H1 (cell line): ENCODE measurements at regions not wholly inside any gene's neighbourhood (a gene's known extent, or its start where the extent isn't known, plus 50 kb on each side); places are given as distances from the start of the nearest gene placed in this dataset.

ENCODE experiments used
- CTCF ChIA-PET: fragments of 300-600 bp; sonication (Branson Sonifier 250); formaldehyde crosslinking; loops from one replicate; lab custom pipeline; 2021; ENCODE audit not compliant: partially characterized antibody; lab: Charles Lee
- POLR2A ChIA-PET: fragments of 300-600 bp; sonication (Branson Sonifier 250); formaldehyde crosslinking; loops from one replicate; lab custom pipeline; 2021; ENCODE audit warnings: inconsistent platforms; ENCODE audit not compliant: partially characterized antibody; lab: Charles Lee
- DNase-seq, 2 experiments: peaks; one replicate each; pipeline versions ENCODE4 v3.0.0 to v3.0.0-alpha.2; 2010 to 2022; ENCODE audit warnings: low spot score in 2 of 2, low read depth in 1 of 2, mixed read lengths in 1 of 2
- FAIRE-seq: peaks from 2 replicates; lab custom pipeline; 2011; peaks lifted over from hg19 to GRCh38; lab: Jason Lieb, UNC
- H2AFZ ChIP-seq: 2 replicates; pipeline ENCODE4 v1.8.1; 2012; ENCODE audit warnings: low read length, inconsistent platforms
- H2AK5ac ChIP-seq: 2 replicates; pipeline ENCODE4 v1.6.1; 2013; ENCODE audit warnings: low read depth, low read length
- H2BK120ac ChIP-seq: replicated peaks from 2 replicates; pipeline ENCODE3; 2013; ENCODE audit warnings: low read depth, low read length, inconsistent platforms
- H2BK12ac ChIP-seq: 2 replicates; pipeline ENCODE4 v1.6.1; 2013; ENCODE audit warnings: low read depth, low read length
- H2BK15ac ChIP-seq: 2 replicates; pipeline ENCODE4 v1.6.1; 2013; ENCODE audit warnings: low read length
- H2BK20ac ChIP-seq: 2 replicates; pipeline ENCODE4 v1.6.1; 2013; ENCODE audit warnings: low read length
- H2BK5ac ChIP-seq: 2 replicates; pipeline ENCODE4 v1.6.1; 2013; ENCODE audit warnings: low read depth, low read length
- H3K14ac ChIP-seq: 2 replicates; pipeline ENCODE4 v1.6.1; 2013; ENCODE audit warnings: inconsistent platforms; ENCODE audit not compliant: insufficient read length
- H3K18ac ChIP-seq: 2 replicates; pipeline ENCODE4 v1.6.1; 2013; ENCODE audit warnings: low read length; ENCODE audit errors: extremely low read depth
- H3K23ac ChIP-seq: 2 replicates; pipeline ENCODE4 v1.6.1; 2013; ENCODE audit warnings: inconsistent platforms; ENCODE audit not compliant: insufficient read length
- H3K23me2 ChIP-seq: 2 replicates; pipeline ENCODE4 v1.6.1; 2013; ENCODE audit warnings: low read depth, low read length
- H3K27ac ChIP-seq: 2 replicates; pipeline ENCODE4 v1.6.1; 2011; ENCODE audit warnings: low read depth, low read length, inconsistent platforms
- H3K27me3 ChIP-seq, 4 experiments: replicated peaks in 1 of 4; 1 replicate in 1 of 4; 2 replicates in 3 of 4; pipeline versions ENCODE4 v1.6.1 to v1.8.1; 2011 to 2013; ENCODE audit warnings: low read length in 3 of 4, mild to moderate bottlenecking in 3 of 4, inconsistent platforms in 2 of 4, mixed read lengths in 2 of 4, moderate library complexity in 1 of 4; ENCODE audit not compliant: control insufficient read depth in 3 of 4, insufficient read depth in 3 of 4; ENCODE audit errors: extremely low read depth in 1 of 4
- H3K36me3 ChIP-seq, 4 experiments: 2 replicates each; pipeline versions ENCODE4 v1.6.1 to v1.8.1; 2011 to 2013; ENCODE audit warnings: mild to moderate bottlenecking in 4 of 4, low read length in 3 of 4, moderate library complexity in 2 of 4, control low read depth in 1 of 4, inconsistent platforms in 1 of 4; ENCODE audit not compliant: insufficient read depth in 4 of 4, control insufficient read depth in 2 of 4
- H3K4ac ChIP-seq: replicated peaks from 2 replicates; pipeline ENCODE3; 2013; ENCODE audit warnings: low read length, low read depth, mixed read lengths, inconsistent platforms; ENCODE audit not compliant: insufficient read length
- H3K4me1 ChIP-seq, 4 experiments: replicated peaks in 1 of 4; 1 replicate in 1 of 4; 2 replicates in 3 of 4; pipeline versions ENCODE4 v1.6.1 to v1.8.1; 2011 to 2013; ENCODE audit warnings: low read length in 3 of 4, inconsistent platforms in 2 of 4, mixed read lengths in 1 of 4; ENCODE audit not compliant: insufficient read depth in 4 of 4, control insufficient read depth in 3 of 4
- H3K4me2 ChIP-seq, 2 experiments: 2 replicates each; pipeline versions ENCODE4 v1.6.1 to v1.8.1; 2011 to 2013; ENCODE audit warnings: low read depth in 2 of 2, low read length in 2 of 2, control low read depth in 1 of 2, inconsistent platforms in 1 of 2, mild to moderate bottlenecking in 1 of 2; ENCODE audit not compliant: insufficient read depth in 1 of 2
- H3K4me3 ChIP-seq, 4 experiments: fragments of 200-600, 300-600 bp in 1 of 4; sonication (generic), shearing (Covaris generic), sonication (Bioruptor Twin) in 1 of 4; 2 replicates each; pipeline versions ENCODE4 v1.5.1 to v1.8.1; 2011 to 2016; ENCODE audit warnings: low read length in 4 of 4, low read depth in 3 of 4, control low read depth in 2 of 4, inconsistent platforms in 2 of 4, mild to moderate bottlenecking in 2 of 4, mixed read lengths in 1 of 4, moderate library complexity in 1 of 4; ENCODE audit not compliant: insufficient read depth in 2 of 4; ENCODE audit errors: extremely low read depth in 1 of 4
- H3K56ac ChIP-seq: replicated peaks from 2 replicates; pipeline ENCODE3; 2013; ENCODE audit warnings: low read depth, mild to moderate bottlenecking, mixed read lengths, low read length, inconsistent platforms; ENCODE audit not compliant: insufficient read length
- H3K79me1 ChIP-seq: 2 replicates; pipeline ENCODE4 v1.6.1; 2013; ENCODE audit warnings: low read depth, low read length, control low read depth
- H3K79me2 ChIP-seq, 2 experiments: 2 replicates each; pipeline versions ENCODE4 v1.6.1 to v1.8.1; 2012 to 2013; ENCODE audit warnings: low read length in 2 of 2, mild to moderate bottlenecking in 2 of 2, inconsistent platforms in 1 of 2; ENCODE audit not compliant: insufficient read depth in 2 of 2, control insufficient read depth in 1 of 2
- H3K9ac ChIP-seq, 4 experiments: replicated peaks in 1 of 4; 1 replicate in 1 of 4; 2 replicates in 3 of 4; pipeline versions ENCODE4 v1.6.1 to v1.8.1; 2011 to 2013; ENCODE audit warnings: low read depth in 3 of 4, low read length in 3 of 4, control low read depth in 2 of 4, mild to moderate bottlenecking in 2 of 4, moderate library complexity in 2 of 4, inconsistent platforms in 1 of 4; ENCODE audit errors: extremely low read depth in 1 of 4
- H3K9me3 ChIP-seq, 2 experiments: 2 replicates each; pipeline versions ENCODE4 v1.6.1 to v1.8.1; 2012 to 2013; ENCODE audit warnings: mild to moderate bottlenecking in 2 of 2, moderate library complexity in 2 of 2, control low read depth in 1 of 2, inconsistent platforms in 1 of 2, low read depth in 1 of 2, low read length in 1 of 2, mixed read lengths in 1 of 2; ENCODE audit not compliant: insufficient read depth in 2 of 2
- H4K20me1 ChIP-seq, 2 experiments: replicated peaks in 1 of 2; 2 replicates each; pipeline versions ENCODE3 to v1.8.1; 2011 to 2013; ENCODE audit warnings: inconsistent platforms in 2 of 2, low read length in 2 of 2, mild to moderate bottlenecking in 1 of 2; ENCODE audit not compliant: insufficient read depth in 2 of 2, control insufficient read depth in 1 of 2
- H4K5ac ChIP-seq: 2 replicates; pipeline ENCODE4 v1.6.1; 2013; ENCODE audit warnings: low read length, low read depth, mixed read lengths, inconsistent platforms; ENCODE audit not compliant: insufficient read length
- H4K8ac ChIP-seq: 2 replicates; pipeline ENCODE4 v1.8.0; 2013; ENCODE audit warnings: mild to moderate bottlenecking, moderate library complexity, low read length, inconsistent platforms; ENCODE audit not compliant: insufficient read depth; ENCODE audit errors: extremely low read depth
- H4K91ac ChIP-seq: replicated peaks from 2 replicates; pipeline ENCODE3; 2013; ENCODE audit warnings: low read length, mixed read lengths, inconsistent platforms; ENCODE audit not compliant: insufficient read length
- BCL11A ChIP-seq, 2 experiments: IDR thresholded peaks; one replicate each; pipeline ENCODE4 v1.6.1; 2011; ENCODE audit warnings: low read depth in 2 of 2, low read length in 2 of 2, mild to moderate bottlenecking in 2 of 2
- EGR1 ChIP-seq: IDR thresholded peaks from 2 replicates; pipeline ENCODE4 v1.6.1; 2011; ENCODE audit warnings: low read depth, low read length, borderline replicate concordance
- KDM1A ChIP-seq: fragments of 200-600, 300-600 bp; sonication (generic); IDR thresholded peaks from 2 replicates; pipeline ENCODE4 v1.7.1; 2016; ENCODE audit warnings: mild to moderate bottlenecking, low read length, borderline replicate concordance
- WGBS, 2 experiments: shearing (Covaris generic) in 1 of 2; methylation state at CpG; one replicate each; pipeline versions ENCODE4 v1.1.6 to v1.1.7; 2013 to 2015; ENCODE audit warnings: low lambda C conversion rate in 2 of 2, mixed read lengths in 2 of 2, inconsistent platforms in 1 of 2, low coverage in 1 of 2, missing lambda C conversion rate in 1 of 2; ENCODE audit not compliant: insufficient replicate concordance in 2 of 2, insufficient coverage in 1 of 2, insufficient read length in 1 of 2; ENCODE audit errors: extremely low coverage in 1 of 2, missing lambda C conversion rate in 1 of 2; 5-methylcytosine and 5-hydroxymethylcytosine counted together

- no peaks in the 10 kb centered on the region for H4K20me1 ChIP-seq
- H2BK5ac ChIP-seq = no peak overlapping the region
- H3K9me3 ChIP-seq = peaks cover 31 to 38% of the 10 kb centered on the region in 2 experiments
- no peak overlapping the region for H3K14ac ChIP-seq
- FAIRE-seq (no peak), DNase-seq (peak in 1 of 2 experiments; percentile 31)
- H3K79me1 ChIP-seq = no peaks in the 10 kb centered on the region
- H3K79me2 ChIP-seq = no peaks in the 10 kb centered on the region
- H2BK120ac ChIP-seq = no peak overlapping the region
- no peak overlapping the region for H2BK15ac ChIP-seq
- H3K4ac ChIP-seq = no peak overlapping the region
- H3K18ac ChIP-seq = no peak overlapping the region
- H3K4me3 ChIP-seq = no peak overlapping the region
- CTCF ChIA-PET = interaction anchor here (1.3 kb wide), 1 partner anchor 9 kb away, joined by 3 read pairs; no protein-coding TSS in a partner anchor
- no peak overlapping the region; the same call in 1 of the 2 replicates for H4K8ac ChIP-seq
- TF ChIP-seq BCL11A (IDR thresholded peaks at IDR 0.05; ENCODE audit: low read depth in 2 of 2, low read length in 2 of 2) (no peak), EGR1 (no peak), KDM1A (no peak)
- TF ChIP-seq, all 59 proteins: peak for 0
- Histone ChIP-seq H3K4me1 (no peaks in the 10 kb centered on the region; a peak in 1 of 7 replicates), H3K27me3 (no peaks in the 10 kb centered on the region), H3K4me2 (no peak overlapping the region), H3K23ac (no peak overlapping the region), H4K5ac (no peak overlapping the region), H3K27ac (no peak overlapping the region), H2BK20ac (no peak overlapping the region), H4K91ac (no peak overlapping the region), H2AK5ac (no peak overlapping the region), H3K9ac (no peak overlapping the region), H3K36me3 (no peaks in the 10 kb centered on the region), H2BK12ac (no peak overlapping the region), H3K56ac (no peak overlapping the region), H3K23me2 (peaks cover 2% of the 10 kb centered on the region; the same call in 1 of the 2 replicates), H2AFZ (no peak overlapping the region)
- WGBS, 2 experiments = 91% methylated on average over 8 of the region's 13 CpGs; no CpG with 5 or more reads in 1 of the 2 experiments
- POLR2A ChIA-PET = no interaction called here
Measured at GRCh38 chr1:30478799-30479563, 244.4 kb downstream of the MATN1 start.
